ENCODE measurements at regions not wholly inside any gene's neighbourhood (a gene's known extent, or its start where the extent isn't known, plus 50 kb on each side); places are given as distances from the start of the nearest gene placed in this dataset.

DNA sequence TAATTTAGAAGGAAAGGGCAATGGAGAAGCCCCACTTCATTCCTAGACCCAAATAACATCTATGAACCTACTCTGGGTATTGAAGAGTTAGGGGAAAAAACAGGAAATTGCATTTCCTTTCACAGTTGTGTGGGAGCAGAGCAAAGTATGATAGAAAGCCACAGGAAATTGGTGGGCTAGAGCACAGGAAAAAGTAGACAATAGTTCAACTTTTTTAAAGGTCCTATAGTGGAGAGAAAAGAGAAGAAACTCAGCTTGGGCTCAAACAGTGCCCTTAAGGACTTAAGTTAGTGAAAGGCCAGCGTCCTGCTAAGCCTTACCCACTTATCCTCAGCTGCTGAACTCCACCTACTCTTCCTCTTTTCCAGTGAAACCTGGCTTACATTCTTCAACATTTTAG is 258.1 kb downstream of the DPY19L2 start:
- no peaks in the 10 kb centered on the region for H3K36me3 ChIP-seq (ENCODE audit: control insufficient read depth, insufficient read depth, low read length)
- no peaks in the 10 kb centered on the region for H3K27me3 ChIP-seq (ENCODE audit: control insufficient read depth, insufficient read depth, low read length)
- H3K4me1 ChIP-seq (ENCODE audit: control insufficient read depth, insufficient read depth, low read length): no peaks in the 10 kb centered on the region
- no peak overlapping the region for H3K4me3 ChIP-seq (ENCODE audit: low read depth, low read length)
- no peak overlapping the region for H3K27ac ChIP-seq (ENCODE audit: low read depth, low read length)
- no peak overlapping the region for H3K9ac ChIP-seq (ENCODE audit: low read depth, low read length)
- peaks cover 3% of the 10 kb centered on the region; the same call in 1 of the 2 replicates for H3K9me3 ChIP-seq (ENCODE audit: control insufficient read depth, insufficient read depth, low read length)

DNA sequence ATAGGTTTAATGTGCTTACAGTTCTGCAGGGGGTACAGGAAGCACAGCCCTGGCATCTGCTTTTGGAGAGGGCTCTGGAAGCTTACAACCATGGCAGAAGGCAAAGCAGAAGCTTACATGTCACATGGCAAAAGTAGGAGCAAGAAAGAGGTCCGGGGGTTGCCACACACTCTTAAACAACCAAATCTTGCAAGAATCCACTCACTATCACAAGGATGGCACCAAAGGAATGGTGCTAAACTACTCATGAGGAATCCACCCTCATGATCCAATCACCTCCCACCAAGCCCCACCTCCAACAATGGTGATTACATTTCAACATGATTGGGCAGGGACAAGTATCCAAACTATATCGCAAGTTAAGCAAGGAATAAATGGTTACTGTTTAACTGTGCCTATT is 255.8 kb upstream of the AVPR1A start:
- H3K36me3 ChIP-seq (ENCODE audit: control insufficient read depth, insufficient read depth, low read length): no peaks in the 10 kb centered on the region
- no peaks in the 10 kb centered on the region for H3K9me3 ChIP-seq (ENCODE audit: control insufficient read depth, insufficient read depth, low read length)
- no peak overlapping the region for H3K27ac ChIP-seq (ENCODE audit: low read depth, low read length)
- no peaks in the 10 kb centered on the region for H3K27me3 ChIP-seq (ENCODE audit: control insufficient read depth, insufficient read depth, low read length)
- no peak overlapping the region for H3K4me3 ChIP-seq (ENCODE audit: low read depth, low read length)
- no peaks in the 10 kb centered on the region for H3K4me1 ChIP-seq (ENCODE audit: control insufficient read depth, insufficient read depth, low read length)
- H3K9ac ChIP-seq (ENCODE audit: low read depth, low read length): no peak overlapping the region

DNA sequence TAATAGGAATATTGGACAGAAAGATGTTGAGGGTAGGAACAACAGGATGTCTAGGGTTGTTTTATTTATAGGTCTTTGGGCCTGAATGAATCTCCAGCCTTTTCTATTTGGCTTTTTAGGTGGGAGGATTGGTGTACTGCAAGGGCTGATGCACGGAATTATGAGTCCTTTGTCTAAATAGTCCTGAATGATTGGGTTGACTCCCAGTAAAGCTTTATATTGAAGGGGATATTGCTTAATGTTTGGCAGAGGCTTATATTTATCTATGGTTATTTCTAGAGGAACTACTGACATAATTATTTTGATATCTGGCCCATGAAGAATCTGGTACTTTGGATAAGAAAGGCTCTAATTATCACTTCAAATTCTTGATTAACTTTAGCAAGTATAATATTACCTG is 253.6 kb upstream of the AVPR1A start:
- Histone ChIP-seq H3K27me3 (ENCODE audit: control insufficient read depth, insufficient read depth, low read length) (no peaks in the 10 kb centered on the region), H3K4me1 (ENCODE audit: control insufficient read depth, insufficient read depth, low read length) (no peaks in the 10 kb centered on the region), H3K4me3 (ENCODE audit: low read depth, low read length) (no peak overlapping the region), H3K9me3 (ENCODE audit: control insufficient read depth, insufficient read depth, low read length) (no peaks in the 10 kb centered on the region), H3K27ac (ENCODE audit: low read depth, low read length) (no peak overlapping the region), H3K9ac (ENCODE audit: low read depth, low read length) (no peak overlapping the region), H3K36me3 (ENCODE audit: control insufficient read depth, insufficient read depth, low read length) (no peaks in the 10 kb centered on the region)

DNA sequence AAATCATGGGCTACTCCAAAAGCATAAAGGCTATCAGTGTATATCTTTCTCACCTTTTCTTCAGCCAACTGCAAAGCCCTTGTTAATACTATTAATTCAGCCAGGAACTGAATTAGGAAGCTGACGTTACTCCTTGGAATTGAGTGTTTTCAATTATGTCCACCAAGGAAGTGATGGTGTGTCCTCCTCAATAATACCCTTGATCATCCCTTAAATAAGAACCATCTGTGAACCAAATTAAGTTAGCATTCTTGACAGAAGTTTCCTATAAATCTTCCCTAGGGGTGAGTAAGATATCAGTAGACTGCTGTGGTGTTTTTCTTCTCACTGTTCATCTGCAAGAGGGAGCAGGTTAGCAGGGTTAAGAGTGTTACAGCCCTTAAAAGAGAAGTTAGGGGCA is 252.3 kb upstream of the AVPR1A start:
- H3K27ac ChIP-seq (ENCODE audit: low read depth, low read length): no peak overlapping the region
- no peak overlapping the region for H3K9ac ChIP-seq (ENCODE audit: low read depth, low read length)
- no peaks in the 10 kb centered on the region for H3K4me1 ChIP-seq (ENCODE audit: control insufficient read depth, insufficient read depth, low read length)
- no peaks in the 10 kb centered on the region for H3K36me3 ChIP-seq (ENCODE audit: control insufficient read depth, insufficient read depth, low read length)
- H3K4me3 ChIP-seq (ENCODE audit: low read depth, low read length): no peak overlapping the region
- H3K27me3 ChIP-seq (ENCODE audit: control insufficient read depth, insufficient read depth, low read length): no peaks in the 10 kb centered on the region
- no peaks in the 10 kb centered on the region for H3K9me3 ChIP-seq (ENCODE audit: control insufficient read depth, insufficient read depth, low read length)

DNA sequence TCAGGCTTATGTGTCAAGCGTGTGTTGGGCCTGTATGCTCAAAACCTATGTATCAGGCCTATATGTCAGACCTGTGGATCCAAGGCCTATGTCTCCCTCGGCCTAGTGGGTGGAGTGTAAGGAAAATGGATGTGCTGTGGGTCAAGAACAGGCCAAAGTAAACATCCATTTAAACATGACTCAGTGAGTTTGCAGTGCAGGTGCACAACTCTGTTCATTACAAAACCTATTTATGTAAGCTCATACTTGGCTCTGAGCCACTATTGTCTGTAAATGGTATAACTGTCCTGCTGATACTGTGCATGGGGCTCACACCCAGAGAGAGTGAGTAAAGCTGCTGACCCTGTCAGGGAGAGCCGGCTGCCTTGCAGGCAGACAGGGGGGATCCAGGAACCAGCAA is 249.7 kb upstream of the AVPR1A start:
- no peak overlapping the region for H3K27ac ChIP-seq (ENCODE audit: low read depth, low read length)
- H3K4me1 ChIP-seq (ENCODE audit: control insufficient read depth, insufficient read depth, low read length): no peaks in the 10 kb centered on the region
- no peaks in the 10 kb centered on the region for H3K9me3 ChIP-seq (ENCODE audit: control insufficient read depth, insufficient read depth, low read length)
- H3K4me3 ChIP-seq (ENCODE audit: low read depth, low read length): no peak overlapping the region
- no peaks in the 10 kb centered on the region for H3K27me3 ChIP-seq (ENCODE audit: control insufficient read depth, insufficient read depth, low read length)
- no peak overlapping the region for H3K9ac ChIP-seq (ENCODE audit: low read depth, low read length)
- no peaks in the 10 kb centered on the region for H3K36me3 ChIP-seq (ENCODE audit: control insufficient read depth, insufficient read depth, low read length)

DNA sequence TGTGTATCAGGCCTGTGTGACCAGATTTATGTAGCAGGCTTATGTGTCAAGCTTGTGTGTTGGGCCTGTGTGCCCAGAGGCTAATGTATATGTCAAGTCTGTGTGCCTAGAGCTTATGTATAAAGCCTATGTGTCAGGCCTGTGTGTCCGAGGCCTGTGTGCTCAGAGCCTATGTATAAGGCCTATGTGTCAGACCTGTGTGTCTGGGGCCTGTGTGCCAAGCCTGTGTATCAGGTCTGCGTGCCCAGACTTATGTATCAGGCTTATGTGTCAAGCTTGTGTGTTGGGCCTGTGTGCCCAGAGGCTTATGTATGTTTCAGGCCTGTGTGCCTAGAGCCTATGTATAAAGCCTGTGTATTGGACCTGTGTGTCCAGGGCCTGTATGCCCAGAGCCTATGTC is 249.3 kb upstream of the AVPR1A start:
- Histone ChIP-seq H3K4me3 (ENCODE audit: low read depth, low read length) (no peak overlapping the region), H3K9me3 (ENCODE audit: control insufficient read depth, insufficient read depth, low read length) (no peaks in the 10 kb centered on the region), H3K27me3 (ENCODE audit: control insufficient read depth, insufficient read depth, low read length) (no peaks in the 10 kb centered on the region), H3K36me3 (ENCODE audit: control insufficient read depth, insufficient read depth, low read length) (no peaks in the 10 kb centered on the region), H3K27ac (ENCODE audit: low read depth, low read length) (no peak overlapping the region), H3K4me1 (ENCODE audit: control insufficient read depth, insufficient read depth, low read length) (no peaks in the 10 kb centered on the region), H3K9ac (ENCODE audit: low read depth, low read length) (no peak overlapping the region)

DNA sequence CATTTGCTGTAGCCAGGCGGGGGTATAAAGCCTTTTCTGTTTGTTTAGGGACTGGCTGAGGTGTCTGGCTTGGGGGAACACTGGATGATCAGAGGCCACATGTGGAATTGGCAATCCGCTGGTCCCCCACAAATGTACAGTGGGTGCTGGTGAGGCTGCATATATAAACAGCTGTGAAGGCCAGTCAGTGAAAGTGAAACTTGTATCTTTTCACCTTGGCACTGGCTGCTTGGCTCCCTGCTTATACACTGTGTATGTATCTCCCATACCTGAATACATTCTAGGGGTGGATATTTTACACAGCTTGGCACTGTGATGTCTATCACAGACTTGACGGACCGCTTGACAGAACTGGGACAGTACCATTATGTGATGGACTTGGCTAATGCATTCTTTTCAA is 246.8 kb upstream of the AVPR1A start:
- no peak overlapping the region for H3K4me3 ChIP-seq (ENCODE audit: low read depth, low read length)
- H3K36me3 ChIP-seq (ENCODE audit: control insufficient read depth, insufficient read depth, low read length): no peaks in the 10 kb centered on the region
- no peaks in the 10 kb centered on the region for H3K9me3 ChIP-seq (ENCODE audit: control insufficient read depth, insufficient read depth, low read length)
- H3K27me3 ChIP-seq (ENCODE audit: control insufficient read depth, insufficient read depth, low read length): no peaks in the 10 kb centered on the region
- no peaks in the 10 kb centered on the region for H3K4me1 ChIP-seq (ENCODE audit: control insufficient read depth, insufficient read depth, low read length)
- H3K27ac ChIP-seq (ENCODE audit: low read depth, low read length): no peak overlapping the region
- no peak overlapping the region for H3K9ac ChIP-seq (ENCODE audit: low read depth, low read length)

DNA sequence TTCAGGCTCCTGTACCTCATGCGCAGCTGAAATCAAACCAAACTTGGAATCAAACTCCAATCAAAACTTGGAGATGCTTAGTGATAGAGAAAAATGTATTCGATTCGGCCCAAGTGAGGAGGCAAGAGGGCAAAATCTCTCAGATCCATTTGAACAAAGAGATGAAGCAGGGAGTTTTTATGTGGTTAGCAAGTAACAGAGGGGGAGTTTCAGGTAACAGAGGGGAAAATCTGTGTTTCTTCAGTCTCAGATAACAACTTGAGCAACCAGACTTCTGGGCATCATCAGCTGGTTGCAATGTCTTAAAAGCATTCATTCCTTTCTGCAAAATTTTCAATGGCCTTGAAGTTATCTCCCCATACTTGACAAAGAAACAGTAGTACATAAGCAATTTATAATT is 245.1 kb upstream of the AVPR1A start:
- H3K4me1 ChIP-seq (ENCODE audit: control insufficient read depth, insufficient read depth, low read length): no peaks in the 10 kb centered on the region
- no peak overlapping the region for H3K27ac ChIP-seq (ENCODE audit: low read depth, low read length)
- H3K4me3 ChIP-seq (ENCODE audit: low read depth, low read length): no peak overlapping the region
- H3K9ac ChIP-seq (ENCODE audit: low read depth, low read length): no peak overlapping the region
- no peaks in the 10 kb centered on the region for H3K36me3 ChIP-seq (ENCODE audit: control insufficient read depth, insufficient read depth, low read length)
- H3K9me3 ChIP-seq (ENCODE audit: control insufficient read depth, insufficient read depth, low read length): no peaks in the 10 kb centered on the region
- no peaks in the 10 kb centered on the region for H3K27me3 ChIP-seq (ENCODE audit: control insufficient read depth, insufficient read depth, low read length)

DNA sequence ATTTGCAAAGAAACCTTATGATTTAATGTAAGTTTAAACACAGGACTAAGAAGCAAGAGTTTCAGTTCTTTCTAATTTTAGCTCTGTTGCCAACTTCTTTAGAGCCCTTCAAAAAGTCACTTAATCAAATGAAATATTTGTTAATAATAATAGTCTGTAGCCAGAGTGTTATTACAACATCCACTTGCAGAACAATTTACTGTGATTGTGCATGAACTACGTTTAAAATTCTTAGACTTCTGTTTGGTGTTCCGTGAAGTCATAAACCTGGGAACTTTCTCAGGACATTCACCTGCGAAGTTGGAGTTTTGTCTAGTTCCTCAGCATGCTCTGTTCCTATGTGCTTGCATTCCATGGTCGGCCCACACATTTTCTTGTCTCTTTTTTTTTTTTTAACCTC is 244.0 kb upstream of the AVPR1A start:
- Histone ChIP-seq H3K27ac (ENCODE audit: low read depth, low read length) (no peak overlapping the region), H3K27me3 (ENCODE audit: control insufficient read depth, insufficient read depth, low read length) (no peaks in the 10 kb centered on the region), H3K9ac (ENCODE audit: low read depth, low read length) (no peak overlapping the region), H3K9me3 (ENCODE audit: control insufficient read depth, insufficient read depth, low read length) (no peaks in the 10 kb centered on the region), H3K36me3 (ENCODE audit: control insufficient read depth, insufficient read depth, low read length) (no peaks in the 10 kb centered on the region), H3K4me1 (ENCODE audit: control insufficient read depth, insufficient read depth, low read length) (0 out of 2 replicates have a peak, but pooled peaks cover 5% of the 10 kb centered on the region), H3K4me3 (ENCODE audit: low read depth, low read length) (no peak overlapping the region)

DNA sequence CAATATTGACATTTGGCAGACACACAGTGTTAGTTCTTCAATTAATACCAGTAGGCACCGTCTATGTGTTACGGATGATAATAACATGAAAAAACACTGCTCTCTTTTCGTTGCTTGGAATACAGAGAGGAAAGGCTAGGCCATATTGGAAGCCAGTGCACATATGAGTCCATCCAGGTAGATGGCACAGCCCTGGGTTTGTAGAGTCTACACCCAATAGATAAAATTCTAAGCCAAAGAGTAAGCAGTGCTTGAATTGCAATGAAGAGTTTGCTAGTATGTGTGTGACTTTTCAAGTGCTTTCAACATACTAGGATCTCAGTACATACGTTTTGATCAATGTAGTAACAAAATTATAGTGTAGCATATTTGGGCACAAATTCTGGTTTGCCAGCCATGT is 243.3 kb upstream of the AVPR1A start:
- no peak overlapping the region for H3K27ac ChIP-seq (ENCODE audit: low read depth, low read length)
- H3K4me1 ChIP-seq (ENCODE audit: control insufficient read depth, insufficient read depth, low read length): 0 out of 2 replicates have a peak, but pooled peaks cover 6% of the 10 kb centered on the region
- no peaks in the 10 kb centered on the region for H3K27me3 ChIP-seq (ENCODE audit: control insufficient read depth, insufficient read depth, low read length)
- no peak overlapping the region for H3K9ac ChIP-seq (ENCODE audit: low read depth, low read length)
- H3K9me3 ChIP-seq (ENCODE audit: control insufficient read depth, insufficient read depth, low read length): no peaks in the 10 kb centered on the region
- H3K4me3 ChIP-seq (ENCODE audit: low read depth, low read length): no peak overlapping the region
- no peaks in the 10 kb centered on the region for H3K36me3 ChIP-seq (ENCODE audit: control insufficient read depth, insufficient read depth, low read length)

DNA sequence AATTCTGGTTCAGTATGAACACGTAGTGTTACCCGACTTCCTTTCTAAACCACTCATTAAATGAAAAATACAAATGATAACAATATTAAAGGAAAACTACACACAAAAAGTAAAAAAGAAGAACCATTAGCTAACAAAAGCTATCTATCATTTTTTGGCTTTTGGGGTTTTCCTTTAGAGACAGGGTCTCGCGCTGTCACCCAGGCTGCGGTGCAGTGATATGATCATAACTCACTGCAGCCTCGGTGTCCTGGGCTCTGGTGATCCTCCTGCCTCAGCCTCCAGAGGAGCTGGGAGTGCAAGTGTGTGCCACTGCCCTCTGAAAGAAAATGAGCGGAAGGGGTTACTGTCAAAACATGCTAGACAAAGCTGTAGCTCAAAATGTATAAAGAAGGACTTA is 238.2 kb upstream of the AVPR1A start:
- H3K27ac ChIP-seq (ENCODE audit: low read depth, low read length): no peak overlapping the region
- no peaks in the 10 kb centered on the region for H3K36me3 ChIP-seq (ENCODE audit: control insufficient read depth, insufficient read depth, low read length)
- H3K9me3 ChIP-seq (ENCODE audit: control insufficient read depth, insufficient read depth, low read length): no peaks in the 10 kb centered on the region
- H3K27me3 ChIP-seq (ENCODE audit: control insufficient read depth, insufficient read depth, low read length): no peaks in the 10 kb centered on the region
- no peak overlapping the region for H3K4me3 ChIP-seq (ENCODE audit: low read depth, low read length)
- H3K4me1 ChIP-seq (ENCODE audit: control insufficient read depth, insufficient read depth, low read length): 0 out of 2 replicates have a peak, but pooled peaks cover 6% of the 10 kb centered on the region
- no peak overlapping the region for H3K9ac ChIP-seq (ENCODE audit: low read depth, low read length)

DNA sequence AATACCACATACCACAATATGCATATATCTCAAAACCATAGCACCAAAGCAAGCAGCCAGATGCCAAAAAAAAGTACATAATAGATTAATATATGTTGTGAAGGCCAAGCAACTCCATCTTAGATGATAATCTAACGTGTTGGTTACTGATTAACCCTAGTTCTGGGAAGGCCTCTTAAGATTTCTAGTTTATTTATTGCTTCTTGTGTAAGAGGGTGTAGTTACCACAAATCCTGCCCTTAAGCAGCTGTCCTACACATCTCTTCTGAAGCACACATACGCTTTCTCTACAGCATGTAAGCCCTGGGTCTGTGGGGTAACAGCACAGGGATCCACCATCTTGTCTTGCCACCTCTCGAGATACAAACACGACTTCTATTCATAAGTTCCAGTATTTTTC is 236.8 kb upstream of the AVPR1A start:
- H3K27ac ChIP-seq (ENCODE audit: low read depth, low read length): no peak overlapping the region
- H3K4me1 ChIP-seq (ENCODE audit: control insufficient read depth, insufficient read depth, low read length): peaks cover 6% of the 10 kb centered on the region; the same call in 1 of the 2 replicates
- no peak overlapping the region for H3K9ac ChIP-seq (ENCODE audit: low read depth, low read length)
- no peaks in the 10 kb centered on the region for H3K9me3 ChIP-seq (ENCODE audit: control insufficient read depth, insufficient read depth, low read length)
- H3K27me3 ChIP-seq (ENCODE audit: control insufficient read depth, insufficient read depth, low read length): no peaks in the 10 kb centered on the region
- no peak overlapping the region for H3K4me3 ChIP-seq (ENCODE audit: low read depth, low read length)
- no peaks in the 10 kb centered on the region for H3K36me3 ChIP-seq (ENCODE audit: control insufficient read depth, insufficient read depth, low read length)
